ENCODE measurements at regions not wholly inside any gene's neighbourhood (a gene's known extent, or its start where the extent isn't known, plus 50 kb on each side); places are given as distances from the start of the nearest gene placed in this dataset.

GRCh38 chr11:128179039-128179438, 408.3 kb downstream of the ETS1 start:
- no peaks in the 10 kb centered on the region for H3K27me3 ChIP-seq (ENCODE audit: control insufficient read depth, insufficient read depth, low read length)
- H3K4me3 ChIP-seq (ENCODE audit: low read depth, low read length): no peak overlapping the region
- no peak for DNase-seq (ENCODE audit: low read depth)
- H3K36me3 ChIP-seq (ENCODE audit: control insufficient read depth, insufficient read depth, low read length): no peaks in the 10 kb centered on the region
- TF ChIP-seq CTCF (IDR thresholded peaks at IDR 0.05; ENCODE audit: insufficient read depth, low read length, severe bottlenecking): no peak
- no peak for FAIRE-seq

GRCh38 chr11:128174465-128175291, 412.7 kb downstream of the ETS1 start:
- no peak for FAIRE-seq
- no peak for TF ChIP-seq CTCF (IDR thresholded peaks at IDR 0.05; ENCODE audit: insufficient read depth, low read length, severe bottlenecking)
- DNase-seq (ENCODE audit: low read depth): no peak
- H3K4me3 ChIP-seq (ENCODE audit: low read depth, low read length): no peak overlapping the region
- H3K36me3 ChIP-seq (ENCODE audit: control insufficient read depth, insufficient read depth, low read length): no peaks in the 10 kb centered on the region
- H3K27me3 ChIP-seq (ENCODE audit: control insufficient read depth, insufficient read depth, low read length): no peaks in the 10 kb centered on the region

GRCh38 chr11:128172046-128172878, 415.1 kb downstream of the ETS1 start:
- DNase-seq (ENCODE audit: low read depth) (peak; percentile 75), FAIRE-seq (no peak)
- no peaks in the 10 kb centered on the region for H3K36me3 ChIP-seq (ENCODE audit: control insufficient read depth, insufficient read depth, low read length)
- peak; percentile 75 for TF ChIP-seq CTCF (IDR thresholded peaks at IDR 0.05; ENCODE audit: insufficient read depth, low read length, severe bottlenecking)
- no peaks in the 10 kb centered on the region for H3K27me3 ChIP-seq (ENCODE audit: control insufficient read depth, insufficient read depth, low read length)
- H3K4me3 ChIP-seq (ENCODE audit: low read depth, low read length): no peak overlapping the region

GRCh38 chr11:128171506-128171905, 415.9 kb downstream of the ETS1 start:
- H3K36me3 ChIP-seq (ENCODE audit: control insufficient read depth, insufficient read depth, low read length): no peaks in the 10 kb centered on the region
- FAIRE-seq (no peak), DNase-seq (ENCODE audit: low read depth) (peak; percentile 91)
- H3K27me3 ChIP-seq (ENCODE audit: control insufficient read depth, insufficient read depth, low read length): no peaks in the 10 kb centered on the region
- no peak overlapping the region for H3K4me3 ChIP-seq (ENCODE audit: low read depth, low read length)
- TF ChIP-seq CTCF (IDR thresholded peaks at IDR 0.05; ENCODE audit: insufficient read depth, low read length, severe bottlenecking): no peak

- H3K36me3 ChIP-seq (ENCODE audit: control insufficient read depth, insufficient read depth, low read length): no peaks in the 10 kb centered on the region
- H3K27me3 ChIP-seq (ENCODE audit: control insufficient read depth, insufficient read depth, low read length): no peaks in the 10 kb centered on the region
- no peak for DNase-seq (ENCODE audit: low read depth)
- TF ChIP-seq CTCF (IDR thresholded peaks at IDR 0.05; ENCODE audit: insufficient read depth, low read length, severe bottlenecking): no peak
- no peak for FAIRE-seq
- no peak overlapping the region for H3K4me3 ChIP-seq (ENCODE audit: low read depth, low read length)
Observed at GRCh38 chr11:128165572-128165971, 421.8 kb downstream of the ETS1 start.

Measured in bronchial epithelial cell (primary cell).